ENCODE measurements at regions not wholly inside any gene's neighbourhood (a gene's known extent, or its start where the extent isn't known, plus 50 kb on each side); places are given as distances from the start of the nearest gene placed in this dataset.
"Not testable (repeated sequence)": the region's sequence is repeated elsewhere in the genome, so short reads cannot be mapped to it uniquely, and the experiment has no call there.

DNA sequence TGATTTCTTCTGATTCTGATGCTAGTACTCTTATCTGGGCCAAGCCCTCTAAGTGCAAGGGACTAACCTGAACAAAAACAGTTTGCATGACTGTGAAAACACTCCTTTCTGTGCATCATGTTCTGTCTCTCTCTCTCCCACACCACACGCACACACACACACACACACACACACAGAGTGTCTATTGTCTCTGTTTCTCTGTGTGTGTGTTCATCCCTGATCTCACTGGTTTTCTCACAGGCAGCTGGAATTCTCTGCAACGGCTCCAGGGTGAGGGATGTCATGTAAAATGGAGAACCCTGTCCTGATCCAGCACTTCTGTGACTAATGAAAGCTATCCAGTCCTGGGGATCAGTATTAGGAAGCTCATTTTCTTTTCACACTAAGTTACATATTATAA lies 453.1 kb upstream of the RGMB start:
- H3K4me1 ChIP-seq (ENCODE audit: control insufficient read depth in 1 of 2, low read depth in 2 of 2): no peaks in the 10 kb centered on the region
- H3K27ac ChIP-seq: no peak overlapping the region
- TF ChIP-seq CTCF (IDR thresholded peaks at IDR 0.05): no peak
- no peaks in the 10 kb centered on the region for H3K9me3 ChIP-seq
- no peak for DNase-seq (ENCODE audit: low spot score)
- no peaks in the 10 kb centered on the region for H3K36me3 ChIP-seq
- ATAC-seq (ENCODE audit: insufficient number of reproducible peaks, low FRiP score, low read depth): no peak
- no peak overlapping the region for H3K4me3 ChIP-seq
- no peaks in the 10 kb centered on the region for H3K27me3 ChIP-seq (replicated peaks; ENCODE audit: insufficient read depth)

DNA sequence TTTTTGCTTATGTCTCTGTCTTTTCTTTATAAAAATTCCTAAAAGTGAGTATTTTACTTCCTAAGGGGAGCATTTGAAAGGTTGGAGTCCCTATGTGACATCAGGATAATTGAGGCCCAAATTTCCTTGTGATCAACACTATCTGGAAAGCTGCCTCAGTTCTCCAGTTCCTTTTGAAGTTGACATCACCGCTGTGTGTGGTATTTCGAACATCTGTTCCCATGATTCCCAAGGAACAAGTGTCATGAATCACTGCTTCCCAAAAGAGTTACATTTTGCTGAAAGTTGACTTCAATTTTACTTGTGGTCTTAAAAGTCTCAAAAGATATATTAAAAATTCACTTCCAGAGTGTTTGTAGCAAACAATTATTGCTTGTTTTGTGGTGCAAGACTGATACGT lies 452.1 kb upstream of the RGMB start:
- Histone ChIP-seq H3K9me3 (no peaks in the 10 kb centered on the region), H3K27ac (no peak overlapping the region), H3K4me3 (no peak overlapping the region), H3K27me3 (replicated peaks; ENCODE audit: insufficient read depth) (no peaks in the 10 kb centered on the region), H3K36me3 (no peaks in the 10 kb centered on the region), H3K4me1 (ENCODE audit: control insufficient read depth in 1 of 2, low read depth in 2 of 2) (no peaks in the 10 kb centered on the region)
- no peak for TF ChIP-seq CTCF (IDR thresholded peaks at IDR 0.05)
- ATAC-seq (ENCODE audit: insufficient number of reproducible peaks, low FRiP score, low read depth) (no peak), DNase-seq (ENCODE audit: low spot score) (no peak)

GRCh38 chr5:98325187-98325586 lies 448.3 kb upstream of the RGMB start:
- not testable (repeated sequence) for H3K4me1 ChIP-seq (ENCODE audit: control insufficient read depth in 1 of 2, low read depth in 2 of 2); H3K36me3 ChIP-seq; H3K9me3 ChIP-seq; H3K27me3 ChIP-seq (replicated peaks; ENCODE audit: insufficient read depth); ATAC-seq (ENCODE audit: insufficient number of reproducible peaks, low FRiP score, low read depth); H3K27ac ChIP-seq; H3K4me3 ChIP-seq; DNase-seq (ENCODE audit: low spot score)

- no peaks in the 10 kb centered on the region for H3K4me1 ChIP-seq (ENCODE audit: control insufficient read depth in 1 of 2, low read depth in 2 of 2)
- no peaks in the 10 kb centered on the region for H3K9me3 ChIP-seq
- no peak for ATAC-seq (ENCODE audit: insufficient number of reproducible peaks, low FRiP score, low read depth)
- no peaks in the 10 kb centered on the region for H3K36me3 ChIP-seq
- H3K27ac ChIP-seq: no peak overlapping the region
- H3K27me3 ChIP-seq (replicated peaks; ENCODE audit: insufficient read depth): no peaks in the 10 kb centered on the region
- no peak overlapping the region for H3K4me3 ChIP-seq
- no peak for DNase-seq (ENCODE audit: low spot score)
- no peak for TF ChIP-seq CTCF (IDR thresholded peaks at IDR 0.05)
Measured at GRCh38 chr5:98328015-98328414, 445.4 kb upstream of the RGMB start.

DNA sequence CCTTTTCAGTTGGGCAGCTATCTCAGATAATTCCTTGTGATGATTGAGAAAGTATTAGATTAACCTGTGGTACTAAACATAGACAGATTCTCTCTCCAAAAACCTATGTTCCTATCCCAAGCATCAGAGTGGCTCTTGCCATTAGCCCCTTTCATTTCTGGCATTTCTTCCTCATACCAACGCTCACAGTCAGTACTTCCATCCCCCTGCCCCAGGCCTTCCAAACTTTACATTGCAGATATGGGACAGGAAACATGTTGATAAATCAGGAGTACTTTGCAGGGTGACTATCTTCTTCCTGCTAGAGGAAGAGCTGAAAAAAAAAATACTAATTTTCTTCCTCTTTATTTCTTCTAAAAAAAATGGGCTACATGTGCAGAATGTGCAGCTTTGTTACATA lies 442.6 kb upstream of the RGMB start:
- no peak for ATAC-seq (ENCODE audit: insufficient number of reproducible peaks, low FRiP score, low read depth)
- H3K36me3 ChIP-seq: no peaks in the 10 kb centered on the region

More for the DNA sequence above, 442.6 kb upstream of the RGMB start:
- no peak for DNase-seq (ENCODE audit: low spot score)
- H3K27me3 ChIP-seq (replicated peaks; ENCODE audit: insufficient read depth): no peaks in the 10 kb centered on the region
- no peak for TF ChIP-seq CTCF (IDR thresholded peaks at IDR 0.05)
- H3K4me1 ChIP-seq (ENCODE audit: control insufficient read depth in 1 of 2, low read depth in 2 of 2): no peaks in the 10 kb centered on the region
- H3K4me3 ChIP-seq: no peak overlapping the region
- H3K27ac ChIP-seq: no peak overlapping the region
- no peaks in the 10 kb centered on the region for H3K9me3 ChIP-seq

Measured in thoracic aorta (tissue), 2 donors.